Keratinocyte (primary cell): ENCODE measurements at regions not wholly inside any gene's neighbourhood (a gene's known extent, or its start where the extent isn't known, plus 50 kb on each side); places are given as distances from the start of the nearest gene placed in this dataset.

Source experiments
- DNase-seq: peaks from one replicate; pipeline ENCODE4 v3.0.0-alpha.2; 2011; ENCODE audit warnings: low read depth, missing footprints, low spot score
- FAIRE-seq: peaks from 2 replicates; lab custom pipeline; 2011; peaks lifted over from hg19 to GRCh38; lab: Jason Lieb, UNC
- H2AFZ ChIP-seq: 2 replicates; pipeline ENCODE4 v1.6.0; 2012; ENCODE audit warnings: low read length, control low read depth, inconsistent platforms; ENCODE audit not compliant: control insufficient read depth
- H3K27ac ChIP-seq: 2 replicates; pipeline ENCODE4 v1.5.1; 2011; ENCODE audit warnings: low read length; ENCODE audit not compliant: control insufficient read depth, insufficient read depth
- H3K27me3 ChIP-seq: 3 replicates; pipeline ENCODE4 v1.6.0; 2011; ENCODE audit warnings: low read length; ENCODE audit not compliant: control insufficient read depth, insufficient read depth; ENCODE audit errors: extremely low read depth
- H3K36me3 ChIP-seq, 2 experiments: 2 replicates in 1 of 2; 3 replicates in 1 of 2; pipeline ENCODE4 v1.5.1; 2011; ENCODE audit warnings: low read length in 2 of 2, mild to moderate bottlenecking in 1 of 2; ENCODE audit not compliant: control insufficient read depth in 2 of 2, insufficient read depth in 2 of 2; ENCODE audit errors: extremely low read depth in 1 of 2
- H3K4me1 ChIP-seq: 3 replicates; pipeline ENCODE4 v1.5.1; 2011; ENCODE audit warnings: low read length; ENCODE audit not compliant: control insufficient read depth, insufficient read depth; ENCODE audit errors: extremely low read depth
- H3K4me2 ChIP-seq: 3 replicates; pipeline ENCODE4 v1.6.0; 2011; ENCODE audit warnings: low read depth, low read length; ENCODE audit not compliant: control insufficient read depth, insufficient read depth; ENCODE audit errors: extremely low read depth
- H3K4me3 ChIP-seq, 3 experiments: fragments of 200-600 bp in 1 of 3; sonication (generic) in 1 of 3; 2 replicates in 2 of 3; 3 replicates in 1 of 3; pipeline ENCODE4 v1.5.1; 2011 to 2016; ENCODE audit warnings: low read length in 3 of 3, mild to moderate bottlenecking in 3 of 3, control low read depth in 2 of 3, inconsistent platforms in 1 of 3, low read depth in 1 of 3, mixed read lengths in 1 of 3, mixed run types in 1 of 3, moderate library complexity in 1 of 3; ENCODE audit not compliant: control insufficient read depth in 2 of 3, insufficient read depth in 2 of 3; ENCODE audit errors: extremely low read depth in 1 of 3
- H3K79me2 ChIP-seq: 2 replicates; pipeline ENCODE4 v1.6.0; 2012; ENCODE audit warnings: low read length; ENCODE audit not compliant: control insufficient read depth, insufficient read depth
- H3K9ac ChIP-seq: 3 replicates; pipeline ENCODE4 v1.6.0; 2011; ENCODE audit warnings: low read length; ENCODE audit not compliant: control insufficient read depth, insufficient read depth; ENCODE audit errors: extremely low read depth
- H3K9me1 ChIP-seq: 3 replicates; pipeline ENCODE4 v1.6.0; 2011; ENCODE audit warnings: low read length; ENCODE audit not compliant: control insufficient read depth, insufficient read depth; ENCODE audit errors: extremely low read depth
- H3K9me3 ChIP-seq: 2 replicates; pipeline ENCODE4 v1.5.1; 2012; ENCODE audit warnings: low read depth, low read length; ENCODE audit not compliant: control insufficient read depth
- H4K20me1 ChIP-seq: 3 replicates; pipeline ENCODE4 v1.6.0; 2011; ENCODE audit warnings: low read length; ENCODE audit not compliant: control insufficient read depth, insufficient read depth; ENCODE audit errors: extremely low read depth
- CTCF ChIP-seq, 3 experiments: IDR thresholded peaks in 1 of 3; conservative IDR thresholded peaks in 1 of 3; optimal IDR thresholded peaks in 1 of 3; 2 replicates in 2 of 3; 3 replicates in 1 of 3; pipeline versions ENCODE3 to v1.5.1; 2011; ENCODE audit warnings: low read length in 3 of 3, mild to moderate bottlenecking in 3 of 3, moderate library complexity in 2 of 3, control low read depth in 1 of 3, inconsistent platforms in 1 of 3; ENCODE audit not compliant: insufficient read depth in 2 of 3; ENCODE audit errors: extremely low read depth in 1 of 3
- EZH2 ChIP-seq: IDR thresholded peaks from one replicate; pipeline ENCODE4 v1.6.1; 2012; ENCODE audit warnings: inconsistent platforms, mild to moderate bottlenecking, low read length, moderate library complexity
- dilution Hi-C: fragments of 300-500 bp; cut with MboI; formaldehyde crosslinking; loops from one replicate; pipeline ENCODE4 v1.7.0; 2020; ENCODE audit warnings: low sequenced_read_pairs; ENCODE audit not compliant: extremely low pct_ligation_motif_present

- Histone ChIP-seq H3K9me1 (no peaks in the 10 kb centered on the region), H3K79me2 (no peaks in the 10 kb centered on the region), H3K36me3 (no peaks in the 10 kb centered on the region), H4K20me1 (no peaks in the 10 kb centered on the region), H3K9ac (no peak overlapping the region), H3K9me3 (no peaks in the 10 kb centered on the region), H3K4me3 (no peak overlapping the region), H3K4me1 (no peaks in the 10 kb centered on the region), H2AFZ (no peak overlapping the region), H3K27ac (no peak overlapping the region), H3K27me3 (no peaks in the 10 kb centered on the region), H3K4me2 (no peak overlapping the region)
- dilution Hi-C loops, result no loop called here
- DNase-seq, result no peak
- no peak for TF ChIP-seq EZH2
- TF ChIP-seq CTCF (optimal IDR thresholded peaks at IDR 0.05 in 1 of 3, IDR thresholded peaks at IDR 0.05 in 1 of 3, conservative IDR thresholded peaks at IDR 0.05 in 1 of 3; ENCODE audit: extremely low read depth in 1 of 3, insufficient read depth in 2 of 3, low read length in 3 of 3), result no peak
- no peak for FAIRE-seq
Observed at GRCh38 chr7:79590391-79590790, 136.9 kb upstream of the MAGI2 start.

- DNase-seq, result no peak
- dilution Hi-C loops, result no loop called here
Observed at GRCh38 chr7:79570903-79571302, 117.4 kb upstream of the MAGI2 start.

More at GRCh38 chr7:79570903-79571302, 117.4 kb upstream of the MAGI2 start:
- H3K4me1 ChIP-seq, result no peaks in the 10 kb centered on the region
- no peak overlapping the region for H3K4me2 ChIP-seq
- no peak overlapping the region for H3K4me3 ChIP-seq
- no peak overlapping the region for H2AFZ ChIP-seq
- H3K27me3 ChIP-seq, result no peaks in the 10 kb centered on the region
- no peak for FAIRE-seq
- no peaks in the 10 kb centered on the region for H3K9me1 ChIP-seq
- no peaks in the 10 kb centered on the region for H4K20me1 ChIP-seq
- TF ChIP-seq EZH2 (no peak), CTCF (optimal IDR thresholded peaks at IDR 0.05 in 1 of 3, IDR thresholded peaks at IDR 0.05 in 1 of 3, conservative IDR thresholded peaks at IDR 0.05 in 1 of 3; ENCODE audit: extremely low read depth in 1 of 3, insufficient read depth in 2 of 3, low read length in 3 of 3) (no peak)
- H3K9ac ChIP-seq, result no peak overlapping the region
- H3K27ac ChIP-seq, result no peak overlapping the region
- H3K9me3 ChIP-seq, result no peaks in the 10 kb centered on the region
- H3K79me2 ChIP-seq, result no peaks in the 10 kb centered on the region
- H3K36me3 ChIP-seq, result no peaks in the 10 kb centered on the region
